Eye (tissue), 1 donor: ENCODE measurements at regions not wholly inside any gene's neighbourhood (a gene's known extent, or its start where the extent isn't known, plus 50 kb on each side); places are given as distances from the start of the nearest gene placed in this dataset.
A peak's percentile ranks its signal among the peaks of the same experiment; 100 is the strongest.
"Not testable (repeated sequence)": the region's sequence is repeated elsewhere in the genome, so short reads cannot be mapped to it uniquely, and the experiment has no call there.

ENCODE experiments used
- DNase-seq: peaks from one replicate; pipeline ENCODE4 v3.0.0-alpha.2; 2015

GRCh38 chr9:2279138-2279537 lies 264.0 kb downstream of the SMARCA2 start:
- not testable (repeated sequence) for DNase-seq

- DNase-seq = no peak
Measured at GRCh38 chr9:2281031-2281802, 266.1 kb downstream of the SMARCA2 start.

GRCh38 chr9:2281803-2282185 lies 266.6 kb downstream of the SMARCA2 start:
- no peak for DNase-seq

GRCh38 chr9:2284770-2285169 lies 269.6 kb downstream of the SMARCA2 start:
- DNase-seq = no peak

- no peak for DNase-seq
Measured at GRCh38 chr9:2285416-2286332, 270.5 kb downstream of the SMARCA2 start.

GRCh38 chr9:2286333-2286705 lies 271.2 kb downstream of the SMARCA2 start:
- no peak for DNase-seq

GRCh38 chr9:2286825-2287455 lies 271.8 kb downstream of the SMARCA2 start:
- DNase-seq = no peak

- no peak for DNase-seq
Measured at GRCh38 chr9:2288309-2288708, 273.2 kb downstream of the SMARCA2 start.

GRCh38 chr9:2289263-2289662 lies 274.1 kb downstream of the SMARCA2 start:
- peak; percentile 68 for DNase-seq

GRCh38 chr9:2290382-2290781 lies 275.2 kb downstream of the SMARCA2 start:
- peak; percentile 81 for DNase-seq

- peak; percentile 28 for DNase-seq
Measured at GRCh38 chr9:2291980-2292704, 277.0 kb downstream of the SMARCA2 start.

- no peak for DNase-seq
Measured at GRCh38 chr9:2292733-2293132, 277.6 kb downstream of the SMARCA2 start.

GRCh38 chr9:2297771-2298170 lies 282.6 kb downstream of the SMARCA2 start:
- no peak for DNase-seq

- no peak for DNase-seq
Measured at GRCh38 chr9:2298217-2298616, 283.1 kb downstream of the SMARCA2 start.

GRCh38 chr9:2299156-2299842 lies 284.2 kb downstream of the SMARCA2 start:
- DNase-seq = no peak

- no peak for DNase-seq
Measured at GRCh38 chr9:2299843-2300205, 284.7 kb downstream of the SMARCA2 start.

- DNase-seq = no peak
Measured at GRCh38 chr9:2300325-2300724, 285.2 kb downstream of the SMARCA2 start.

GRCh38 chr9:2302606-2303005 lies 287.5 kb downstream of the SMARCA2 start:
- DNase-seq = no peak

- no peak for DNase-seq
Measured at GRCh38 chr9:2303056-2303455, 287.9 kb downstream of the SMARCA2 start.

GRCh38 chr9:2307480-2307879 lies 292.3 kb downstream of the SMARCA2 start:
- no peak for DNase-seq

- no peak for DNase-seq
Measured at GRCh38 chr9:2311920-2312319, 296.8 kb downstream of the SMARCA2 start.

- DNase-seq = no peak
Measured at GRCh38 chr9:2313512-2313911, 298.4 kb downstream of the SMARCA2 start.
